ENCODE measurements at regions not wholly inside any gene's neighbourhood (a gene's known extent, or its start where the extent isn't known, plus 50 kb on each side); places are given as distances from the start of the nearest gene placed in this dataset.

DNA sequence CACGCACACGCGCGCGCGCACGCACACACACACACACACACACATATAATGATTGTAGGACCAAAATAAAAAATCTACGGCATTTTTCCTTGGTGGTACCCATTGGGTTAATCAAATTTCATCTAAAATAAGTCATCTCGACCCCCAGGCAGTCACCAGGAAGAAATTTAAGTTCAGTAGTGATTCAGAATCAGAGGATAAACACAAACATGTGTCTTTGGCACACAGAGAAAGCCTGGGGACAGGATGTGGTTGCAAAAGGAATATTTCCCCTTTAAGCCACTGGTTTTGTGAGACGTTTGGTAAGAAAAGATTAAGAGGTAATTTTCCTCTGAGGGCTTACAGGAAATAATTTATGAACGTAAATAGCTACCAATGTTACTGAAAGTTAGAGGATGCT lies 171.6 kb upstream of the PIEZO2 start:
- TF ChIP-seq CTCF (IDR thresholded peaks at IDR 0.05; ENCODE audit: insufficient read depth, low read depth, low read length, missing control alignments), result no peak
- peak; percentile 34 for DNase-seq (ENCODE audit: low read depth)
- H3K4me3 ChIP-seq (ENCODE audit: low read depth, low read length), result no peak overlapping the region

DNA sequence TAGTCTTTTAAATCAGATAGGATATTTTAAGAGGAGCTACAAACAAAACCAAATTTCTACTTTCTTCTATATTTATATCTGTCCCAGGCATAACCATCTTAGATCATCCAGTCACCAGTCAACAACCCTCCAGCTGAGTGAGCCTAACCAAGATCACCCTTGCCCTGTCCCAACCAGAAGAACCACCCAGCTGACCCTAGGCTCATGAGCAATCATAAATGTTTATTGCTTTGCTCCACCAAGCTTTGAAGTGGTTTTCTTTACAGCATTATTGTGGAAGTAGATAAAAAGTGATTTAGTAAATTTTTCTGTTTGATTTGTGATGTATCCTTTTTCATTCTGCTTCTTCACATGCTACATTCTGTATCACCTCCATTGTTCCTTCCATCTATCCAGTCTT lies 167.2 kb upstream of the PIEZO2 start:
- DNase-seq (ENCODE audit: low read depth), result no peak
- TF ChIP-seq CTCF (IDR thresholded peaks at IDR 0.05; ENCODE audit: insufficient read depth, low read depth, low read length, missing control alignments), result no peak
- H3K4me3 ChIP-seq (ENCODE audit: low read depth, low read length), result no peak overlapping the region

DNA sequence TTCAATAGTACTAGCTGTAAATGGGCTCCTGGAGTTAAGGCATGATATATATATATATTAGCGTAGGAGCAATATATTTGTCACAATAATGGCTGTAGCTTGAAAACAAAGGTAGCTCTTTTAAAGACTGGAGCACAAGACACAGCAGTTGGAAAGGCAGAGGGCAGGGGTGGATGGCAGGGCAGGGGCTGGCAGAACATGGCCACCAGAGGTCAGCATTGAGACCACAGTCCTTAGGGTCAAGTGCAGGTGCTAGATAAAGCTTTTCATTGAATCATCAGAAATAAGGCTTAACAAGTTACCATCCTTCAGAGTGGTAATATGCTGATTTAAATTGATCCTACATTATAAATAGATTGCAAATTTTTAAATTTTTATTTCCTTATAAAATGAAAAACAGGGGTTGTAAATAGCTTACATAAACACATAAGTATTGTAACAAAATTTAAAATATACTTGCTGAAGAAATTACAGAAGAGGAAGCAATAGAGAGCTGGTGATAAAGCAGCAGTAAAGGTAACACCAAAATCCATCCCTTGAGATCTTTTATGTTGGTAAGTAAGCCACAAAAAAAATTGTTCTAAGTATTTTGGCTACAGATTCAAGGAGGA lies 161.2 kb upstream of the PIEZO2 start:
- peak; percentile 77 for DNase-seq (ENCODE audit: low read depth)
- peak; percentile 84 for TF ChIP-seq CTCF (IDR thresholded peaks at IDR 0.05; ENCODE audit: insufficient read depth, low read depth, low read length, missing control alignments)
- H3K4me3 ChIP-seq (ENCODE audit: low read depth, low read length), result no peak overlapping the region

DNA sequence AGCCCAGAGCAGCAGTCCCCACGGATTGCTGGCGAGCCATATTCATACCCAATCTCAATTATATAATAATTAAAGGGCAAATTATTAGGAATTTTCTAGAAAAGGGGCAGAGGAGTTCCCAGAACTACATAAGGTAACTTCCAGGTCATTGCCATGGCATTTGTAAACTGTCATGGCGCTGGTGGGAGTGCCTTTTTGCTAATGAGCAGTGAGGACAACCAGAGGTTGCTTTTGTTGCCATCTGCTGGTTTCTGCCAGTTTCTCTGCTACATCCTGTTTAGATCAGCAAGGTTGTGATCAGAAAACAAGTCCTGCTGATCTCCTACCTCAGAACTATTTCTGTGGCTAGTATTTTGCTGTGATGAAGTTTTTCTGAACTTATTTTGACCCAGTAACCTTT lies 159.8 kb upstream of the PIEZO2 start:
- TF ChIP-seq CTCF (IDR thresholded peaks at IDR 0.05; ENCODE audit: insufficient read depth, low read depth, low read length, missing control alignments), result peak; percentile 41
- peak; percentile 72 for DNase-seq (ENCODE audit: low read depth)
- no peak overlapping the region for H3K4me3 ChIP-seq (ENCODE audit: low read depth, low read length)

DNA sequence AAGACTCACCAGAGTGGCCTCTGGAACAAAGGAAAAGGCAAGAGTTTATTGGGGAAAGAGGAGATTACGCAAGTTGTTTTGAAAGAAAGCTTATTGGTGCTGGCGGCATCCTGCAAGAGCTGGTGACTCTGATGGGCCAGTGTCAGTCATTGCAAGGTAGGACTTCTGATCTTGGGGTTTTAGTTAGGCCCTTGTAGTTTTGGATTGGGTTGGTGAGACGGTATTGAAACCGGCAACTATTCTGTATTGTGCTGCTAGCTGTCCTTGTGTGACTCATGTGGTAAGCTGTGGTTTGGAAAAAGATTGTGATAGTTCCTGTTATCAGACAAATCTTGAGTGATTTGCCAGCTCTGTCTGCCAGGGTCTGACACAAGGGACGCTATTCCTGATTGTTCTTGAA lies 159.1 kb upstream of the PIEZO2 start:
- H3K4me3 ChIP-seq (ENCODE audit: low read depth, low read length), result no peak overlapping the region
- TF ChIP-seq CTCF (IDR thresholded peaks at IDR 0.05; ENCODE audit: insufficient read depth, low read depth, low read length, missing control alignments), result no peak
- DNase-seq (ENCODE audit: low read depth), result no peak

DNA sequence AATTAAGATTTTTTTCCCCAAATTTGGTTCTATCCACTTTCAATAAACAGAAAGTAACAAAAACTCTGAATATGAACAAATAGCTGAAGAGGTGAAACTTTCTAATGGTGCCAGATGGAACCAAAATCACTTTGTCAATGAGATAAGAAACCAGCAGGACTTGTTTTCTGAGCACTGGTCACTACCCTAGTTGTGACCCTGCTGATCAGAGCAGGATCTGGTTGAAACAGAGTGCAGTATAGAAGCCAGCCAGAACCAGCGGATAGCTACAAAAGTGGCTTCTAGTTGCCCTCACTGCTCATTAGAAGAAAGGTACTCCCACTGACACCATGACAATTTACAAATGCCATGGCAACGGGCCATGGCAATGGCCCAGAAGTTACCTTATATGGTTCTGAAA lies 158.3 kb upstream of the PIEZO2 start:
- H3K4me3 ChIP-seq (ENCODE audit: low read depth, low read length), result no peak overlapping the region
- no peak for DNase-seq (ENCODE audit: low read depth)
- TF ChIP-seq CTCF (IDR thresholded peaks at IDR 0.05; ENCODE audit: insufficient read depth, low read depth, low read length, missing control alignments), result no peak

DNA sequence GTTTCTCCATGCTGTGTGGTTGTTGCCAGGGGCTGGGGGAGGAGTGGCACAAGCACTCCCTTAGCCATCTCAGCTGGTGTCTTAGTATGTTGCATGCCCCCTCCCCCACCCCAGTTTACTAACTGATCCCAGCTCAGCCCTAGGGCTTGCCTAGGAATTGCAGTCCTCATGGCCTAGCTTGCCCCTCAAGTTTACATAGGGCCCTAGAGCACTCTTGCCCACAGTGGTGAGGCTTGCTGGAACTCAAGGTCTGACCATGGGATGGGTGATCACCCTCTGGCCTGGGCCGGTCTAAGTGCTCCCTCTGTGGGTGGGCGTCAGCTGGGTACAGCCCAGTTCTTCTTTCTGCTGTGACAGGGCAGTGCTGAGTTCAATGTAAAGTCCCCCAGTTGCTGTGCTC lies 156.1 kb upstream of the PIEZO2 start:
- H3K4me3 ChIP-seq (ENCODE audit: low read depth, low read length), result no peak overlapping the region
- DNase-seq (ENCODE audit: low read depth), result no peak
- TF ChIP-seq CTCF (IDR thresholded peaks at IDR 0.05; ENCODE audit: insufficient read depth, low read depth, low read length, missing control alignments), result no peak
